Muscle of leg (tissue), 3 donors: ENCODE measurements at regions not wholly inside any gene's neighbourhood (a gene's known extent, or its start where the extent isn't known, plus 50 kb on each side); places are given as distances from the start of the nearest gene placed in this dataset.
"Not testable (repeated sequence)": the region's sequence is repeated elsewhere in the genome, so short reads cannot be mapped to it uniquely, and the experiment has no call there.

Experiments used
- DNase-seq: peaks from one replicate; pipeline ENCODE4 v3.0.0; 2013
- H3K27ac ChIP-seq: one replicate; pipeline ENCODE4 v1.5.1; 2013; ENCODE audit warnings: mild to moderate bottlenecking, low read length, control low read depth
- H3K27me3 ChIP-seq: one replicate; pipeline ENCODE4 v1.6.1; 2013; ENCODE audit warnings: low read length; ENCODE audit not compliant: control insufficient read depth, insufficient read depth
- H3K36me3 ChIP-seq: one replicate; pipeline ENCODE4 v1.6.1; 2013; ENCODE audit warnings: low read length; ENCODE audit not compliant: control insufficient read depth, insufficient read depth
- H3K4me1 ChIP-seq: one replicate; pipeline ENCODE4 v1.6.1; 2013; ENCODE audit warnings: low read length; ENCODE audit not compliant: control insufficient read depth, insufficient read depth
- H3K4me3 ChIP-seq: one replicate; pipeline ENCODE4 v1.5.1; 2013; ENCODE audit warnings: low read length, control low read depth
- H3K9me3 ChIP-seq: replicated peaks from 2 replicates; pipeline ENCODE4 v1.6.1; 2013; ENCODE audit warnings: low read depth, low read length; ENCODE audit not compliant: control insufficient read depth
- WGBS: methylation state at CpG from one replicate; pipeline ENCODE4 v1.1.5; 2013; ENCODE audit warnings: missing lambda C conversion rate; ENCODE audit not compliant: insufficient coverage; 5-methylcytosine and 5-hydroxymethylcytosine counted together

DNA sequence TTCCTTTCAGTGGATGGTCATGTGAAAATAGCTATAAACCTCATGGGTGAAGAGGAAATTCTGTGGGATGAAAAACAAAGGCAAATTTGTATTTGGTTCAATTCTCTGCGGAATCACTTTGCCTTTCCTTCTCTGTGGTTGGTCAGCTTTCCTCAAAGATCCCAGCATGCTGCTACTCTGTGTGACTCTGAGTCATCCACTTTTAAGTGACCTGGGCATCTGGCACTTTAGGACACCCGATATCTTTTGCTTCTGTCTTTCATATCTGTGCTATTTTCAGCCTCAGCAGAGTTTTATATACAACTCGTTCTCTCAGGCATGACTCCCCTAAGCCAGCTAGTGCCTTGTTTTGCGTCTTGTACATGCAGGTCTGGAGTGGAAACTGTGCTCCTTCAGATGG is 217.0 kb upstream of the PIEZO2 start:
- Histone ChIP-seq H3K9me3 (no peaks in the 10 kb centered on the region), H3K27ac (peak overlapping the region; percentile 59), H3K27me3 (no peaks in the 10 kb centered on the region), H3K4me3 (no peak overlapping the region), H3K4me1 (peaks cover 5% of the 10 kb centered on the region), H3K36me3 (no peaks in the 10 kb centered on the region)
- WGBS = 57% methylated on average over 4 of the region's 4 CpGs
- peak; percentile 82 for DNase-seq

- peaks cover 5% of the 10 kb centered on the region for H3K4me1 ChIP-seq
- H3K4me3 ChIP-seq = no peak overlapping the region
- no peak overlapping the region for H3K27ac ChIP-seq
- no peaks in the 10 kb centered on the region for H3K27me3 ChIP-seq
- DNase-seq = no peak
- WGBS = 100% methylated on average over 1 of the region's 1 CpG
- no peaks in the 10 kb centered on the region for H3K36me3 ChIP-seq
- H3K9me3 ChIP-seq = no peaks in the 10 kb centered on the region
These were observed 213.5 kb upstream of the PIEZO2 start for GRCh38 chr18:11362856-11363255.

DNA sequence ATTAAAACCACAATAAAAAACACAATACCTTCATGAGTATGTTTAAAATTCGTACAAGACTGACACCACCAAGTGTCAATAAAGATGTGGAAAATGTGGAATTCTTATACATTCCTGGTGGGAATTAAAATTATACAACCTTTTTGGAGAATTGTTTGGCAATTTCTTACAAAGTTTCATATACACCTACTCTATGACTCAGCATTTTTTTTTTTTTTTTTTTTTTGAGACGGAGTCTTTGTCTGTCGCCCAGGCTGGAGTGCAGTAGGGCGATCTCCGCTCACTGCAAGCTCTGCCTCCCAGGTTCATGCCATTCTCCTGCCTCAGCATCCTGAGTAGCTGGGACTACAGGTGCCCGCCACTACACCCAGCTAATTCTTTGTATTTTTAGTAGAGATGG is 212.5 kb upstream of the PIEZO2 start:
- not testable (repeated sequence) for H3K27ac ChIP-seq, H3K4me3 ChIP-seq, H3K27me3 ChIP-seq, DNase-seq, H3K9me3 ChIP-seq, H3K36me3 ChIP-seq, H3K4me1 ChIP-seq
- no CpG with 5 or more reads among the region's 6 CpGs for WGBS

DNA sequence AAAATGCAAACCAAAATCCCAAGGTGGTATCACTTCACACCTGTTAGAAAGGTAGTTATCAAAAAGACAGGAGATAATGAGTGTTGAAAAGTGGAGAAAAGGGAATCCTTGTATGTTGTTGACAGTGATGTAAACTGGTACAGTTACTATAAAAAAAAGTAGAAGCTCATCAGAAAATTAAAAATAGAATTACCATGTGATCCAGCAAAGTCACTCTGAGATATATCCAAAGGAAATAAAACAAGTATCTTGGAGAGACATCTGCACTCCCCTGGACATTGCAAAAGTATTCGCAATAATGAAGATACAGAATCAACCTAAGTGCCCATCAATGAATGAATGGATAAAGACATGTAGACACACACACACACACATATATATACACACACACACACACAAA is 208.3 kb upstream of the PIEZO2 start:
- Histone ChIP-seq H3K9me3 (no peaks in the 10 kb centered on the region), H3K4me1 (no peaks in the 10 kb centered on the region), H3K4me3 (no peak overlapping the region), H3K27ac (no peak overlapping the region), H3K36me3 (no peaks in the 10 kb centered on the region), H3K27me3 (no peaks in the 10 kb centered on the region)
- no CpG with 5 or more reads among the region's 1 CpG for WGBS
- DNase-seq = no peak

DNA sequence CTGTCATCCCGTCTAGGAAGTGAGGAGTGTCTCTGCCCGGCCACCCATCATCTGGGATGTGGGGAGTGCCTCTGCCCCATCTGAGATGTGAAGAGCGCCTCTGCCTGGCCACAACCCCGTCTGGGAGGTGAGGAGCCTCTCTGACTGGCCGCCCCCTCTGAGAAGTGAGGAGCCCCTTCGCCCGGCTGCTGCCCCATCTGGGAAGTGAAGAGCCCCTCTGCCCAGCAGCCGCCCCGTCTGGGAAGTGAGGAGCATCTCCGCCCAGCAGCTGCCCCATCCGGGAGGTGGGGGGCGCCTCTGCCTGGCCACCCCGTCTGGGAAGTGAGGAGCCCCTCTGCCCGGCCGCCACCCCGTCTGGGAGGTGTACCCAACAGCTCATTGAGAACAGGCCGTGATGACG is 195.2 kb upstream of the PIEZO2 start:
- not testable (repeated sequence) for H3K4me1 ChIP-seq, H3K27ac ChIP-seq, H3K27me3 ChIP-seq, DNase-seq, H3K4me3 ChIP-seq, H3K9me3 ChIP-seq, H3K36me3 ChIP-seq
- WGBS = 83% methylated on average over 13 of the region's 18 CpGs

- Histone ChIP-seq H3K36me3 (no peaks in the 10 kb centered on the region), H3K27me3 (no peaks in the 10 kb centered on the region), H3K9me3 (peaks cover 6% of the 10 kb centered on the region), H3K4me1 (peaks cover 2% of the 10 kb centered on the region), H3K27ac (no peak overlapping the region), H3K4me3 (no peak overlapping the region)
- DNase-seq = no peak
- WGBS = 92% methylated on average over 3 of the region's 4 CpGs
These were observed 193.7 kb upstream of the PIEZO2 start for GRCh38 chr18:11343096-11343495.

- WGBS = 85% methylated on average over 4 of the region's 5 CpGs
- H3K27ac ChIP-seq, H3K9me3 ChIP-seq: not testable (repeated sequence)
These were observed 192.7 kb upstream of the PIEZO2 start for GRCh38 chr18:11342115-11342514.

DNA sequence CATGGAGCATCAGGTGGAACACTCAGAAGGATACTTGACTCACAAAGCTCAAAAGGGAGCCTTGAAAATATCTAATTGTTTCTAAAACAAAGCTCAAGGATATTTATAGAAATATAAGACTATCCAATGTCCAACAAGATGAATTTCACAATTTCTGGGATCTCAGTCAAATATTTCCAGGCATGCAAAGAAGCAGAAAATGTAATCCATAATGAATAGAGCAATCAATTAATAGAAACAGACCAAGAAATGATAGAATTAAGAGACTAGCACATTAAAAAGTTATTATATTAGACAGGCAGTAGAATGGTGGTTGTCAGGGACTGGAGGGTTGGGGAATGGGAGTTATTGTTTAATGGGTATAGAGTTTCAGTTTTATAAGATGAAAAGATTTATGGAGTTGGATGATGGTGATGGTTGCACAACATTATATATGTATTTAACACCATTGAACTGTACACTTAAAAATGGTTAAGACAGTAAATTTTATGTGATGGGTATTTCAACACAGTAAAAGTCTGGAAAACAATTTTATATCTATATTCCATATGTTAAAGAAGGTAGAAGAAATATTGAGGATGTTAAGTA is 189.9 kb upstream of the PIEZO2 start:
- Histone ChIP-seq H3K27ac (peak overlapping the region; percentile 82), H3K4me1 (peaks cover 2% of the 10 kb centered on the region), H3K27me3 (no peaks in the 10 kb centered on the region), H3K36me3 (no peaks in the 10 kb centered on the region), H3K4me3 (no peak overlapping the region), H3K9me3 (peaks cover 2% of the 10 kb centered on the region)
- peak; percentile 89 for DNase-seq

More at GRCh38 chr18:11342115-11342514, 192.7 kb upstream of the PIEZO2 start:
- H3K27me3 ChIP-seq, DNase-seq, H3K4me1 ChIP-seq, H3K36me3 ChIP-seq, H3K4me3 ChIP-seq: not testable (repeated sequence)

DNA sequence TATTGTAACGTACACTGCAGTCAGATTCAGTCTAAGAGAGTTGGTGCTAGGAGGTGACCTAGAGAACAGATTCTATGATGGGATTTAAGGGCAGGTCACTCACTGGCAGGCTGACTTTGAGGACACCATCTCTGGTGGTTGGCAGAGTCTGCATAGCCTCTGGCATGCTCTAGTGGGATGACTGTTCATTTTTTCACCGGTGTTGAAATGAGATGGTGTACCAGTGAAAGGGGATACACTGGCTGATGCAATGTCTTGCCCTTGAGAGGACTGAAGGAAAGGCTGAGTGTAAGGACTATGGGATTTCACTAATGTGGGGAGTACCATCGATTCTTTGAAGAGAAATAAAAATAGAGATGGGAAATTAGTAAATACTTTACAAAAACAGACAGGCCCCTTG is 186.9 kb upstream of the PIEZO2 start:
- Histone ChIP-seq H3K27ac (no peak overlapping the region), H3K36me3 (no peaks in the 10 kb centered on the region), H3K9me3 (no peaks in the 10 kb centered on the region), H3K4me3 (no peak overlapping the region), H3K27me3 (no peaks in the 10 kb centered on the region), H3K4me1 (peaks cover 2% of the 10 kb centered on the region)
- DNase-seq = no peak
- WGBS = 95% methylated on average over 2 of the region's 3 CpGs

GRCh38 chr18:11327391-11328009 is 178.1 kb upstream of the PIEZO2 start:
- Histone ChIP-seq H3K9me3 (no peaks in the 10 kb centered on the region), H3K36me3 (no peaks in the 10 kb centered on the region), H3K27me3 (no peaks in the 10 kb centered on the region), H3K4me1 (peaks cover 4% of the 10 kb centered on the region), H3K27ac (no peak overlapping the region), H3K4me3 (no peak overlapping the region)
- WGBS = 10% methylated on average over 2 of the region's 4 CpGs
- peak; percentile 58 for DNase-seq
